GM20000 (cell line): ENCODE measurements at regions not wholly inside any gene's neighbourhood (a gene's known extent, or its start where the extent isn't known, plus 50 kb on each side); places are given as distances from the start of the nearest gene placed in this dataset.
"Not testable (repeated sequence)": the region's sequence is repeated elsewhere in the genome, so short reads cannot be mapped to it uniquely, and the experiment has no call there.

Source experiments
- DNase-seq: peaks from one replicate; pipeline ENCODE4 v3.0.0; 2012; ENCODE audit warnings: low spot score
- TF ChIP-seq, protein P1 (sequence below): IDR thresholded peaks from 2 replicates; pipeline ENCODE4 v1.5.1; 2012; ENCODE audit warnings: mild to moderate bottlenecking, control low read depth; ENCODE audit errors: extremely low read depth, missing control alignments

DNA sequence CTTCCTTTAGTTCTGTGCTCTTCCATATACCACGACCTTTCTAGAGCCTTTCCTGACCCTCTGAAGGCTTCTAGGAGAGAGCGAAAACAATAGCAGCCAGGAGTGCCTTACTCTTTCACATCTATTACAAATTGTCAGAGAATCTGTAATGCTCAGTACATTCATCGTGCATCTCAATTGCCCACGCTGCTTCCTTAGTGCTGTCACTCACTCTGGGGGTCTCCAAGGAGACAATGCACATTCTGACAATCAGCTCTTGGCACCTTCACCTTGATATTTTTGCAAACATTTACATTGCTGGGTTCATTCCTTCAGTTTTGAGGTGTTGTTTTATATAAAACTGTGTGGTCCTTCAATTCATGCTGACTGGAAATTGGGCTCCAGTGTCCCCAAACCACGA, 110.1 kb upstream of the GPR101 start:
- TF ChIP-seq, protein P1, sequence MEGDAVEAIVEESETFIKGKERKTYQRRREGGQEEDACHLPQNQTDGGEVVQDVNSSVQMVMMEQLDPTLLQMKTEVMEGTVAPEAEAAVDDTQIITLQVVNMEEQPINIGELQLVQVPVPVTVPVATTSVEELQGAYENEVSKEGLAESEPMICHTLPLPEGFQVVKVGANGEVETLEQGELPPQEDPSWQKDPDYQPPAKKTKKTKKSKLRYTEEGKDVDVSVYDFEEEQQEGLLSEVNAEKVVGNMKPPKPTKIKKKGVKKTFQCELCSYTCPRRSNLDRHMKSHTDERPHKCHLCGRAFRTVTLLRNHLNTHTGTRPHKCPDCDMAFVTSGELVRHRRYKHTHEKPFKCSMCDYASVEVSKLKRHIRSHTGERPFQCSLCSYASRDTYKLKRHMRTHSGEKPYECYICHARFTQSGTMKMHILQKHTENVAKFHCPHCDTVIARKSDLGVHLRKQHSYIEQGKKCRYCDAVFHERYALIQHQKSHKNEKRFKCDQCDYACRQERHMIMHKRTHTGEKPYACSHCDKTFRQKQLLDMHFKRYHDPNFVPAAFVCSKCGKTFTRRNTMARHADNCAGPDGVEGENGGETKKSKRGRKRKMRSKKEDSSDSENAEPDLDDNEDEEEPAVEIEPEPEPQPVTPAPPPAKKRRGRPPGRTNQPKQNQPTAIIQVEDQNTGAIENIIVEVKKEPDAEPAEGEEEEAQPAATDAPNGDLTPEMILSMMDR = no peak
- no peak for DNase-seq

DNA sequence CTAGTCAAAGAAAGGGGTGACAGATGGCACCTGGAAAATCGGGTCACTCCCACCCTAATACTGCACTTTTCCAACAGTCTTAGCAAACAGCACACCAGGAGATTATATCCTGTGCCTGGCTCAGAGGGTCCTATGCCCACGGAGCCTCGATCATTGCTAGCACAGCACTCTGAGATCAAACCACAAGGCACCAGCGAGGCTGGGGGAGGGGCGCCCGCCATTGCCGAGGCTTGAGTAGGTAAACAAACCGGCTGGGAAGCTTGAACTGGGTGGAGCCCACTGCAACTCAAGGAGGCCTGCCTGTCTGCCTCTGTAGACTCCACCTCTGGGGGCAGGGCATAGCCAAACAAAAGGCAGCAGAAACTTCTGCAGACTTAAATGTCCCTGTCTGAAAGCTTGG, 88.9 kb upstream of the GPR101 start:
- DNase-seq = not testable (repeated sequence)

- DNase-seq = no peak
- TF ChIP-seq, protein P1 = no peak
Measured at GRCh38 chrX:137119049-137119448, 85.3 kb upstream of the GPR101 start.

DNA sequence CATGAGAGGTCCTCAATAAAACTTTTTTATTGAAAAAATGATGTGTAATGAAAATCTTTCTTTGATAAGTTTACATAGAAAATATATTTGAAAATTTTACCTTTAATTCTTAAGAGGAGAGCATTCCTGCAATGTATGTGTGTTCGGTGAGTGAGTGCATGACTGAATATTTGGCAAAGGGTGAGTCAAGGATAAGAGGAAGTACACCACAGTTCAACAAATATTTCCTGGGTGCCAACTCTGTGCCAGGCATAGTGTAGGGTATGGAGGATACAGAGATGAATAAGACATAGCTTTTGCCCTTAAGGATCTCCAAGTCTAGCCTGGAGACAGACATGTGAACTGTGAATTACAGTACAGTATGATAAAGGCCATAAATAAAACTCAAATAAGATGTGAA, 84.7 kb upstream of the GPR101 start:
- TF ChIP-seq, protein P1 = no peak

GRCh38 chrX:137118136-137118535, 84.3 kb upstream of the GPR101 start:
- no peak for DNase-seq
- TF ChIP-seq, protein P1 = no peak

More for the DNA sequence above, 84.7 kb upstream of the GPR101 start:
- no peak for DNase-seq

GRCh38 chrX:137107877-137108276, 74.1 kb upstream of the GPR101 start:
- DNase-seq = not testable (repeated sequence)

GRCh38 chrX:137101273-137101990, 67.6 kb upstream of the GPR101 start:
- TF ChIP-seq, protein P1 = no peak
- DNase-seq = no peak
